Left hindlimb (tissue), 1 donor: ENCODE measurements at regions not wholly inside any gene's neighbourhood (a gene's known extent, or its start where the extent isn't known, plus 50 kb on each side); places are given as distances from the start of the nearest gene placed in this dataset.
"Not testable (repeated sequence)": the region's sequence is repeated elsewhere in the genome, so short reads cannot be mapped to it uniquely, and the experiment has no call there.

Experiments
- DNase-seq: peaks from one replicate; pipeline ENCODE4 v3.0.0-alpha.2; 2018

DNA sequence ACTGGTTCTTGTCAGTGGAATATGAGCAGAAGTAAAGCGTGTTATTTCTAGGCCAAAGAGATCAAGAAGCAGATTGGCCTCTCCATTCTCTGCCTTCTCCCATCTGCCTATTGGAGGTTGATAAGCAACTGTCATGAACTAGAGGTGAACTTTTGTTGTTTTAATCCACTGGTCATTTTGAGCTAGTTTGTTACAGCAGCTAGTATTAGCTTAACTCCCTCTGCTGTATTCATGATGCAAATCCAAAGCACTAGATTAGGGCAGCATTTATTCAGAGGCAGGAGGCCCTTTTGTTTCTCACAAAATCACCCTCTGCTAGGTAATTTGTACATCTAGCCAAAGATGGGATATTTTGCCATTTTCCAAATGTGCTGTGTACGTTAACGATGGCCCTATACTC, 97.3 kb upstream of the DPT start:
- DNase-seq = no peak

DNA sequence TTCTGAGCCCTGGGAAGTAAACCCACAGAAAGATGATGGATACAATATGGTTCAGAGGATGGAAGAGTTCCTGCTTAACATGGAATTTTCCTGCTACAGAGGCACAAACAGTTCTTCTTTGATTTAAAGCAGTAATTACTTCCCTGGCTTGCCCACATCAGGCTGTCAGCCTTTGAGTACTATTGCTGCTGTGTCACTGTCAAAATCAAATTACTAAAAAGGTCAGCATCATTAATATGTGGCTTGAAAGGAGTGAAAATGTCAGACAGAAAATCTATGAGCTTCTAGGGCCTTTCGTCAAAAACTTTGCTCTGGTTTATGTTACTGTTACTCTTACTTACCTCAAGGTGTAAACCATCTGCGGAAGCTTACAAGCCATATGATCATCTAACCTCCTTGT, 98.6 kb upstream of the DPT start:
- no peak for DNase-seq

DNA sequence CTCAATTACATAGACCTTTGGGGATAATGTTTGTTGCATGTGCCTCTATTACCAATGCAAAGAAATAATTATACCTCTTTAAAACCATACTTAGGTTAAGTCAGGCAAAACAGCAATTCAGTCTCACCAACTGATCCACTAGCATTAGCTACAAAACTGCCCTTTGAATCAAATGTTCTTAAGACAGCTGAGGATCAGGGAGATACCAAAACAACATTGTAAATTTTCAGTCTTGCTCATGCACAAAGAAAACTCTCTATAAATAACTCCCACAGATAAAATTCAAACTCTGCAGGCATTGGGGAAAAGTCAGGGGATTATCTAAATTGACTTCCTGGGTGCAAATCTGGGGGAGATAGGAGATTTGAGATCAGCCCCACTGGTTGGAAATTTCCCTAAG, 100.9 kb upstream of the DPT start:
- DNase-seq = no peak

DNA sequence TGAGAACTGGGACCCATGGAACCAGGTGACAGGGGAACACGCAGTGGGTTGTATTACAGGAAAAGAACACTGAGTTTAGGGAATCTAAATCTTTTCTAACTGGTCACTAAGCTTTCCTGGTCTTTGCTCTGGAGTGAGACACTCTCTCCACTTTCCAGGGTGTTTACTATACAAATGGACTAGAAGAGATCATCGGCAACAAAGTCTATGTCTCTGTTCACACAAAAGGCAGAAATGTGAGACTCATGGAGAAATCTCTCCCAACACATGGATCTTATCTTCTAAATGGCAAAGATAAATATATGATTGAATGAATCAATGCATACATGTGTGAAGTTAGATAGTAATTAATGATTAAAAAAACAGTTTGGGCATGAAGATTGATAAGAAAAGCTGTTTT, 101.6 kb upstream of the DPT start:
- no peak for DNase-seq

DNA sequence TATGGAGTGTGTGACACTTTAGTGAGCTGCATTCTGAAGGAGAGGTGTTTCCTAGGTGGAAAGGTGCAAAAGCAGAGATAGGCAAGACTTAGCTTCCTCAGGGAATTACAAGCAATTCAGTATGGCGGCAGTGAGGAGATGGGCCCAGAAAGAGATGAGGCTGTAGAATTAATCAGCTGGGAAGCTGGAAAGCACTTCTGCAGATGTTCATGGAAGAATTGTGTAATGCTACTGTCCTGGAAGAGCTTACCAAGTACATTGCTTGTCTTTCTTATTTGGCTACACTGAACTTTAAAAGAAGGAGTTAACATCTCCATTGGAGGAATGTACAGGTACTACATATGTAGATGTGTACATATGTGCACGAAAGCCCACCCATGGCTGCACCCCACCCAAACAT, 103.7 kb upstream of the DPT start:
- no peak for DNase-seq

DNA sequence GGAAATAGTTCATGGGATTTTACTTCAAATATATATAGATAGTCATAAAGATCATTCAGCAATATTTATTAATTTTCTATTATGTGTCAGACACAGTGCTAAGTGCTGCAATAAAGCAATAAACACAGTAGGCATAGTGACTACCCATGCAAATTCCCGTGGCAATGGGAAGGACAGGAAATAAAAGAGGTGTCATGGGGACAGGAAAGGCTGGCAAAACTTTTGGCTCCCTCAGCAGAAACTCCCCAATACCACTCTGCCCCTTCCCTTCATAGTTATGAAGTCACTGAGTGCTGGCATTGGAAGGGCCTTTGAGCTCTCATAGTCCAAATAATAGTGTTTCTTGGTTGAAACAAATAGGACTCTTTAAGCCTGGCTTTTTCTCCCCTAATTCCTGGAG, 104.4 kb upstream of the DPT start:
- DNase-seq = no peak

DNA sequence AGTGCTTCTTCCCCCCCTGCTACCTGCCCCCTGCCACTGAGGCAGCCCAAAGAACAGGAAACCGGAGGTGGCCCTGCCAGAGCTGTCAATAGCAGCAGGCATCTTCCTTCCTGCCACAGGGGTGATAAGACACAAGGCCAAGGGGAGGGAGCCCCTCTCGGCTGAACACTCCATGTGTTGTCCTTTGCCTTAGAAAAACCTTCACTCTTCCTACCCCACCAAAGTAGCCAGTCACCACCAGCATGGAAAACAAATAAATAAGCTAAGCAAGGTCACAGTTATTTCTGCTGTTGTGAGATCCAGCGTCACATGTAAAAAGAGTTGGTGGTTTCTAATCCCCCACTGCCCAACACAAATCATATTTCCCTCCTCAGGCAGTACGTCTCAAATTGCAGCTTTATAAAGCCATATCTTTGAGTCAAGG, 104.8 kb upstream of the DPT start:
- no peak for DNase-seq

DNA sequence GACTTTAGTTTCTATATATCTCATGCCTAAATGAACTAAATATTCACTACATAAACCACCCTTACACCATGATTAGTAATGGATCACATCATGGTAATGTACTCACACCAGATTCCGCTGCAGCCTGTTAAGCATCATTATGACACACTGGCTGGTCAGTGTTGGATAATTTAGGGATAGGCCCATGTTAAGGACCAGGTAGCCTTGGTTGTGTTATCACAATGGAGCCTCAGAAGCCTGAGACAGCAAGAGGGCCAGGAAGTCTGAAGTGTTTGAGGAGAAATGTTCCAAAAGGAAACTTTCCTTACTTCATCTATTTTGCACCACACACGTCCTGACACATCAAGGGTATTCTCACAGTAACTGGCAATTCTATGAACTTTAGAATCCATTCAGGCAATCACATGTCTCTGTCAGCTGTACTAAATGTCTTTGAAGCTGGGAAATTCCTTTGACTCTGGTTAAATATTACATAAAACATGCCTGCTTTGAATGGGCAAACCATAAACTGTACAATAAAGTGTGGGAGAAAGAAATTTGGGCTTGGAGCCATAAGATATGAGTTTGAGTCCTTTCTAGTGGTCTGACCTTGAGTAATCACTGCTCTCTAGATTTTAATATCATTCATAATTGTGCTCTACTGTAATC, 105.3 kb upstream of the DPT start:
- DNase-seq = no peak

DNA sequence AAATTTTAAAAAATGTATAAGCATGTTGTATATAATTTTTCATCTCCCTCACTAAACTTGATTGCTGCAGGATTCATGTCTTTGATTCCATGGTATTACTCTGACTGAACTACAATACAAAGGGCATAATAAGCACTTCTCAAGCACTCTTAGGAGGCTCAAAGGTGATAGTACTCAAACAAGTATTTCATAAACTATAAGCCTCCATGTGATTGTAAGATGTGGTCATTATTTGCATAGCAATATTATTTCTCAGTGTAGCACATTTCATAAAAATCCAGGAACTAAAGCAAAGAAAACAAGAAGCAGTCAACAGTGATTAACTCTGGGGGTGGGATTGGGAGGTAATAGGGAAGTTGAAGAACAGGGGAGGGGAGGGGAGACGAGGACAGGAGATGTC, 106.2 kb upstream of the DPT start:
- no peak for DNase-seq

DNA sequence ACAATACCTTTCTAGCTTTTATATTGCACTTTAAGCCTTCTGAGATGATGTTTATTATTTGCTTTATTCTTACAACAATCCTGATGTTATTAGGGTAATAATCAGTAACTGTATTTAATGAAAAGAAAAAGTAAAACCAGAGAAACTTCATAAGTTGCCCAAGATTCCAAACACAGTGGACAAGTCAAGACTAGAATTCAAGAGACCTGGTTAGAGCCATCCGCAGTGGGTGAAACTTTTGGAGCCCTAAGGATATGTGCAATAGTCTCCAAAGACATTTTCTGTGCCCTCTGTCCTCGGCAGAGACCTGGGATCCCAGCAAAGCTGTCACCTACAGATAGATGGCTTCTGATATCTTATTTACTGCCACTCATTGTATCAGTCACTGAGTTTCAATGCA, 106.8 kb upstream of the DPT start:
- DNase-seq = no peak

DNA sequence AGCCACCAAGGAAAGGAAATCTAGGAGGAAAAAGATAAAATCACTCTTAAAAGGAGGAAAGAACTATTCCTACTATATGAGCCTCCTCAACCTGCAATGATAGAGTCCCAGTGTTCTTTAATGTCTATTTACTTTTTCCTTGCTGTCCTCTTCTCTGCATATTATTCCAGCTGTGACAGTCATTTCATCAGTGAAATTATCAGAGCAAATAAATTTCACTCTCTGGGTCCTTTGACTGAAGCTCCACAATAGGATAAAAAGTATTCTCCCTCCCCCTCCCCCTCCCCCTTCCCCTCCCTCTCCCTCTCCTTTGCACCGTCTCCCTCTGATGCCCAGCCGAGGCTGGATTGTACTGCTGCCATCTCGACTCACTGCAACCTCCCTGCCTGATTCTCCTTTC, 107.5 kb upstream of the DPT start:
- DNase-seq = no peak

DNA sequence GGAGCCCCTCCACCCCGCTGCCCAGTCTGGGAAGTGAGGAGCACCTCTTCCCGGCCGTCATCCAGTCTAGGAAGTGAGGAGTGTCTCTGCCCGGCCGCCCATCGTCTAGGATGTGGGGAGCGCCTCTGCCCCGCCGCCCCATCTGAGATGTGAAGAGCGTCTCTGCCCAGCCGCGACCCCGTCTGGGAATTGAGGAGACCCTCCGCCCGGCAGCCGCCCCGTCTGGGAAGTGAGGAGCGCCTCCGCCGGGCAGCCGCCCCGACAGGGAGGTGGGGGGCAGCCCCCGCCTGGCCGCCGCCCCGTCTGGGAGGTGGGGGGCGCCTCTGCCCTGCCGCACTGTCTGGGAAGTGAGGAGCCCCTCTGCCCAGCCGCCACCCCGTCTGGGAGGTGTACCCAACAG, 108.2 kb upstream of the DPT start:
- DNase-seq = not testable (repeated sequence)

DNA sequence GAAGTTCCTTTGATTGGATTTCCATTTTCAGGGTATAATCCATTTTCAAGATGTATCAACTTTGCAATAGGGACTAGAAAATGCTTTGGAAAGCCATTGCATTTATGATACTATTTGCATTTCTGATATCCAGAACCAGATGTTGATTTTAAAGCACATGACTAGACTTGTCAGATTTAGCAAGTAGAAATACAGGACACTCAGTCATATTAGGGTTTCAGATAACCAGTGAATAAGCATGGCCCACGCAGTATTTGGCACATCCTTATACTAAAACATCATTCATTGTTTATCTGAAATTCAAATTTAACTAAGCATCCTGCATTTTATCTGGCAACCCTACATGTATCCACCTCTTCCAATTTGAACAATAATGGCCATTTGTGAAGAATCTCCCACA, 113.3 kb upstream of the DPT start:
- DNase-seq = no peak

DNA sequence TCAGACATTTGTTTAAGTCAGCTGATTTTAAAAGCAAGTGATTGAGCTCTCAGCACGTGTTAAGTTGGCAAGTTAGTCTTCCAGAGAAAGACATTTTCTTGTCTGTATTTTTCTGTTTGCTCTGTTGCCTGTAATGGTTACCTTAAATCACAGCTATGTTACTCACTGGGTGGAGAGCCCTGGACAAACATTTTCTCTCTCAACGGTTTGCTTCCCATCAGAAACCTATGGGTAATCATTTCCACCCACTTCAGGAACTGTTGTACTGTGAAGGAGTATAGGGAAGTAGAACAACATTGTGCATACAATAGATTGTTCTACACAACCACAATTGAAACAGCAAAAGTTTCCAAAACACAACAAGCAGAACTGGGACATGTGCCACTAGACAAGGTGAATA, 113.9 kb upstream of the DPT start:
- no peak for DNase-seq

DNA sequence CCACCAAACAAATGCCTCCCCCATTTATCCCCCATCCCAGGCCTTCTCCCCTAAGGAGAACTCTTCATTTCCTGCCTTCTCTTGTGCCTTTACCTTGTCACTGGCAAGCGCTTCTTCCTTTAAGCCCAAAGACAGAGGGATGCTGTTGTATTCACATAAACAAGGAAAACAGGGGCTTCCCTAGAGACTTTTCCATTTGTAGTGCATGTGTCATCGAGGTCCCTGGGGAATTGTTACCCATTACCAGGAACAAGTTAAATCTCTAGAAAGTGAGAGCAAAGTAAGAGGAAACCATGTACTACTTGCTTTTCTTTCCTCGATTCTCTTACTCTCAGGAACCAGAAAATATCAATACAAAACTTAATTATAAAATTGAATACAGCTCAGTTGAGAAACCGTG, 114.4 kb upstream of the DPT start:
- no peak for DNase-seq

DNA sequence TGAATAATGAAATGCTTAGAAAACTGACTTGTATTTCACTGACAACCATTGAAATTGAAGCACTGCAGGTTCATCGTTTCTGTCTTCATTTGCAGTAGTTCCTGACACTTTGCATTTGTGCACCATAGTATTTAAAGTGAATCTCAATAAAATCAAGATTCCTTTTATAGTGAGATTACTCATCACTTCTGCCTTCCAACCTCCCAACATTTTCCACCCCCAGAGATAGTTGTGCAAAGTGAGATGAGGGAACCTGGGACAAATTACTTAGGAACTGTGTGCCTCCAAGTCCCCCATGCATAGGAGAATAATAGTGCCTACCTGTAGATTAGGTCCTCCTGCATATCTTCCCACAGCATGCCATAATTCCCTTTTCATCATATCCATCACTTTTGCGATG, 114.9 kb upstream of the DPT start:
- DNase-seq = no peak

DNA sequence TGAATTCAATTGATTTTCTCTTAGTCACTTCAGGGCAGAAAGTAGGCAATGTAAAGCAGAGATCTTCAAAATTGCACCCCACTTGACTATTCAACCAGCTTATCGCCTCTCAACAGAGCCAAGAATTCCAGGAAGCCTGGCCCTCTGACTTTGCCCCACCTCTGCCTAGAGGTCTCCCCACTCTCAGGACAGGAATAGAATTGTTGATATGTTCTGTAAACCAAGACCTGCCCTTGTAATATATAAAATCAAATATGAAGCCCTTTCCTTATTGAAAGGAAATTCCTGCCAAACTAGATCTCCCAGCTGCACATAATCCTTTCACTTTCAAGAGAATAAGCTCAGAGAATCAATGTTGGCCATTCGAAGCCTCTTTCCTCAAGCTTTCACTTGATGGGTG, 116.1 kb upstream of the DPT start:
- no peak for DNase-seq

DNA sequence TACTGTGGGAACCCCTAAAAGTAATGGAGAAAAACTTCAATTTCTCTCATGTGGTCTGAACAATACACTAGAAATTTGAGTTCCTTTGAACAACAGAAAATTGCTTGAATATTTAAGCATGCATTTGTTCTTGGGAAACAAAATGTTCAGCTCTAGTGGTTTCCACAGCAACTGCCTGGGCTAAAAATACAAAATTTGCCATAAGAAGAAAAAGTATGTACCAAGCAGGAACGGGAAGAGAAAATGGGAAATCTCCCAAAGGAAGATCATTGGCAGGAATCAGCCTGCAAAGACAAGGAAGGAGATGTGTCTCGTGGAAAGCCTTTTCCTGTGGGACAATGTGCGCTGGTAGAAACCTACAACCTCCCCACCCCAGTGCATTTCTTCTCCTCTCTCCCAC, 119.0 kb upstream of the DPT start:
- no peak for DNase-seq

DNA sequence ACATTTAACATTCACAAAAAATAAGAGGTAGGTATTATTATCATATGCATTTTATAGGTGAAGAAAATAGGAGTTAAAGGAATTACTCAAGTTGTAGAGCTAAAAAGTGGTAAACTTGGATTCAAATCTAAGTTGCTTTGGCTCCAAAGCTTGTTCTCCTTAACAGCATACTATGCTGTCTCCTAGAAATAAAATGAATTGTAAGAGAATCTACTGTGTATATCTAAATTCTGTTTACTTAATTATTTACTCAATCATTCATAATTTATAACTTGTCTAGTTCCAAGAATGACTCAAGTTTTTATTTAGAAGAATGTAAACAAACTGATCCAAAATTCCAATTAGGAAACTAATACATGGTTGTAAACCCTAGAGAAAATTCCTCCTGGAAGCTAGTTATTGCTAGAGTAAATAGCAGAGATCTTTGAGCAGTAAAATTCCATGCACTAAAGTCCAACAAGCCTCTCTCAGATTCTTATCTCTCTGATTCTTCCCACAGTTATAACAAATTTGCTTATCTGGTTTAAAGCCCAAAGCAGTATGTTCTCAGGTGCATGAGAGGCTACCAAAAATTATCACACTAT, 132.5 kb upstream of the DPT start:
- no peak for DNase-seq

DNA sequence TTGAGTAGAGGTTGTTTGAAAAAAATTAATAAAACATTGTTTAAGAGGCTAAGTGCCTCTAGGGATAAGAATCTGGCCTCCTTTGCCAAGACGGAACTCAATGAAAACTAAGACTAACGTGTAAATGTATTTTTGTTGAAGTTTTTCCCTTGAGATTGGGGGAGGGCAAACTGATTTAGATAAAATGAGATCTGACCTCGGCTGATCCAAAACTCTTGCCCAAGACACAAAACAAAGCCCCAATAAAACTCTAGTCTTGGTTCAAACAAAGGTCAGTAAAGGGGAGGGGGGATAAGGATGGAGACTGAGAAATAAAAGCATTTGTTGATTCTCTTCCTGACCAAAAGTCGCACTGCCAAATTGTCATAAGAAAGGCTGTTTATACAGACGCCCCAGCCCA, 134.8 kb upstream of the DPT start:
- no peak for DNase-seq

DNA sequence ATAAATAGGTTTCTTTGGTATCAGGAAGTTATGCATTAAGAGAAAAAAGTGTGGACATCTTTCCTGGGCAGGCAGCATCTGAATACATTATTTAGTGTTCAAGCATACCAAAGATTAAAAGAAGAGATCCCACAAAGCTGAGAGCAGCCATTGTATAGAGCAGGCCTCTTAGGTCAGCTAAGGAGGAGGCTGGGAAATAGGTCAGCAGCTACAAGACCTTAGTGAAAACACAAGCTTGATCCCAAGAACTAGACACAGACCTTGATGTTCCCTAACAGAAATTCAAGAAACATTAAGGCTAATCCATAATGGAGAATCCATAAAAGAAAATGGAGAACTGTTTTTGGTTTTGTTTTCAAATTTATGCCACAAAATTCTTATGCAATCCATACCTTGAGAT, 135.3 kb upstream of the DPT start:
- DNase-seq = no peak

DNA sequence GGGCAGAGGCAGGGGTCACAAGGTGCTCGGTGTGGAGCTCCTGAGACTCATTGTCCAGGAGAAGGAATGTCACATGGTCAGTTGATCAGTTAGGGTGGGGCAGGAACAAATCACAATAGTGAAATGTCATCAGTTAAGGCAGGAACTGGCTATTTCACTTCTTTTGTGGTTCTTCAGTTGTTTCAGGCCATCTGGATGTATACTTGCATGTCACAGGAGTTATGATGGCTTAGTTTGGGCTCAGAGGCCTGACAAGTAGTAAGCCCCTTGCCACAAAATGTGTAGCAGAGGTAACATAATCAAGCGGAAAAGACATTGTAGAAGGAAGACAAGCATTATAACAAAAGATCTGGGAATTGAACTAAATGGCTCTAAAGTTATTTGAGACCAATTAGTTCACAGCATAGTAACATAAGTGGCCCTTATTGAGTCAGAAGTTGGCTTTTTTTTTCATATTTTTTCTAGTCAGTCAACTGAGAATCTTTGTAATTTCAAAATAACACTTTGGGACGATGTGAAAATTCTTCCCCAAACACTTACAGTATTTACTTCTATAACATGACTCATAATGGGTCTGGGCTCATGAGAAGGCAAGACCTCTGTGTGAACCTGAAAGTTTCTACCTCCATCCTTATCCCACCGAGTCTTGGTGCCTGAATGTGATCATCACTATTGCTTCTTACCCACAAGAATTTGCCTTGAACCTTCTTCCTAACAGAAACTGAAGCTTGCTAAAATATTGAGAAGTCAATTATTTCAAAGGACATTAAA, 137.0 kb upstream of the DPT start:
- DNase-seq = no peak

DNA sequence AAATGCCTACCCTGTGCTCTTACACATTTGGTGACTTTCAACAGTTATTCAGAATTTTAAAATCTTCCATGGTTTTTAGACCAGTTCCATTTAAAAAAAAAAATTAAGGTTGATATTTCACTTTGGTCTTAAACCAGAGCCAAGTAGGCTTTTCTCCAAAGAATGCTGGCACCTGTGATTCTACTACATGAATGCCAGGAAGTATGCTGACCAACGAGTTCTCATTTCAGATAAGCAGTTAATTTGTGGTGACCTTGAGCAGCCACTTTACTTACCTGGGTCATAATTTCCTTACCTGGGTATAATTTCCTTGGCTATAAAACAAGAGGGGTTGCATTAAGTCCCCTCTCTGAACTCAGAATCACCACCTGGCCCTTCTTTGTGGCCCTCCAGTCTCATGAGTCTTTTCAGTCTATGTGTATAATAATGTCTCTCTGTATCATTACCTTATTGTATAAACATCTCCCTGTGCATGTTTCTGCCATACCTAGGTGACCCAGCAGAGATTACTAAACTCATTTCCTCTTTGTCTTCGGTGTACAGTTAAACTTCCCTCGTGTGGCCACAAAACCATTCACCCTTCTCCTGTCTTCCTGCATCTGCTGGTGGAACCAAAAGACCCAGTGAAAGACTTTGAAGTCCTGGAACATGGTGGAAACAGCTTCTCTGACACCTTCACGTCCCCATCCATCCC, 139.1 kb upstream of the DPT start:
- DNase-seq = no peak

DNA sequence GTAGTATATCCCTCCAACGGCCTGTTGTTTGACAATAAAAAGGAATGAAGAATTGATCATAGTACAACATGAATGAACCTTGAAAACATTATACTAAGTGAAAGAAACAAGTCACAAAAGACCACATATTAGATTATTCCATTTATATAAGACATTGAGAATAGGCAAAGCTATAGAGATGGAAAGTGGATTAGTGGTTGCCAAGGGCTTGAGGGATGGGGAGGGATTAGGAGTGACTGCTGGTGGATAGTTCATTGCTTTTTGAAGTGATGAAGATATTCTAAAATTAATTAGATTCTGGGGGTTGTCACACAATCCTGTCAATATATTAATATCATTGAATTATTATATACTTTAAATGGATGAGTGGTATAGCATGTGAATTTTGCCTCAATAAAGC, 142.5 kb upstream of the DPT start:
- no peak for DNase-seq
